Right renal pelvis (tissue), 4 donors: ENCODE measurements at regions not wholly inside any gene's neighbourhood (a gene's known extent, or its start where the extent isn't known, plus 50 kb on each side); places are given as distances from the start of the nearest gene placed in this dataset.

Source experiments
- DNase-seq, 4 donors: peaks; one replicate each; pipeline ENCODE4 v3.0.0-alpha.2; 2013; ENCODE audit warnings: low read depth in 4 of 4, low spot score in 3 of 4, missing footprints in 1 of 4

DNA sequence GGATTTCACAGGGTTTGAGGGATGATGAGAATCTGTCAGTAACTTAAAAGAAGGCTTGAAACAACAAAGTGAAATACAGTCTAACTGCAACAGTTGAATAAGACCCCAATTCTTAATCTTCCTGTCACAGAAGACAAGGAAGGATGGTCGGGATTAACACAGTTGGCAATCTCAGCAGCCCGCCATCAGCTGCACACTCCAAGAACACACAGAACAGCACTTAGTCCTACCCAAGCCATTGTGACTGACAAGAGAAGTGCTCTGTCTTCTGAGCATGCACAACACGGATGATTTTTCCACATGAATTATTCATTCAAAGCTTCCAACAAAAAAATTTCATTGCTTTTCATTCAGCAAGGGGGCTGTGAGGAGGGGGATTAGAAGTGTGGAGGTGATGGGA lies 576.1 kb downstream of the TLE4 start:
- no peak for DNase-seq

DNA sequence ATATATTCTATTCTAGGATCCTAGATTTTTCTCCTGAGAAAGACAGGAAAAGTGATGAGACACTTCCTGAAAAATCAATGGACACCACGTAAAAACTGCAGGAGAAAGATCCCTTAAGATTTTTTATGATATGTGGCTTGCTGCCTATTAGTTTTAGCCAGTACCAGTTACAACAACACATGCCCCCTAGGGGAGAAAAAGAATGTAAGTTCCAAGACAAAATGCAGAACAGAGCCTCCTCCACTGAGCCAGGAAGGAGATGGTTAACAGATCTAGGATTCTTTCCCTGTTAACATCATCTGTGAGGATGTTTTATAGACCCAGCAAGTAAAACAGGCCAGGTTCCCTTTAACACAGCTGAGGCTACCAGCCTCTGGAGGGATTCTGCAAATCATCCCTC lies 574.7 kb downstream of the TLE4 start:
- no peak for DNase-seq

DNA sequence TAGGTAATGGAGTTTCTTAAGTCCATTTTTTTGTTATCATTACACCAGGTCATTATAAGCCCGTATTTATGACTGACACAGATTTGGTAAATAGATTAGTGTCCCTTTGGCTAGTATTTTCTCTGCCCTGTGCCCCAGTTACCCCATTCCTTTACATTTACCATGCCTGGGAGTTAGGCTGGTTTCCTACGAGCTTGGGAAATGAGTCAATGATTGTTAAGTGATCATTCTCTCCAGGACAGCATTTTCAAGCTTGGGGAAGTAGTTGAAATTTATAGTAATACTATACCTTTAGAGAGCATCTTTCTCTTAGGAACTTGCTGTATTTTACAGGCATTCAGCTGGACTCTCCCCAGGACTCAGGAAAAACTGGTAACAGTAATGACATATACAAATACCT lies 573.1 kb downstream of the TLE4 start:
- no peak for DNase-seq

DNA sequence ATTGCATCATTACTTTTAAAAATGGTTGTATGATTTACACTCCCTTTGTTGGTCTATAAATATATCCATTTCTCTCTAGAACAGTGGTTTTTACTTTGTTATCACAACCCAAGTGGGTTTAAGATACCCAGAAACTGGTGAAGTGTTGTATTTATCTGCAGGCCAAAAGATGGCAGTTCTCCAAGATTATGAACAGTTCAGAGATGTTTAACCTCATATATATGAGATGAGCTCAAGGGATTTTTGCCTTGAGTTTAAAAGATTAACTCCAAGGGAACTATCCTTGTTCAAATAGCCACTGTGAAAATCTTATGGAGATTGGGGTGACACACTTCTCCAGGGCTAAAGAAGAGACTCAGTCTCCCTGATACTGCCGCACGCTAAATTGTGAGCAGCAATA lies 572.6 kb downstream of the TLE4 start:
- no peak for DNase-seq

DNA sequence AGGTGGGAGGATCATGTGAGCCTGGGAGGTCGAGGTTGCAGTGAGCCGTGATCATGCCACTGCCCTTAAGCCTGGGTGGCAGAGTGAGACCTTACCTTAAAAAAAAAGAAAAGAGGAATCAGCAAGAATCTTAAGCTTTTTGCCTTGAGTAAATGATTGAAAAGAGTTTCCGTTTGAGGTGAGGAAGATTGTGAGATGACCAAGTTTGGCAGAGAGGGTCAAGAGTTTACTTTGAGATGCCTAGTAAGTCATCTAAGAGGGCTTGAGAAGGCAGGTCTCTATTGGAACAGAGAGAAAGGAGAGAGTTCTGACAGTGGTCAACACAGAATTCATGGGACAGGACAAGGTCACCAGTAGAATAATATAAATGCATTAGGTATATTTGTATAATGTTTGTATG lies 572.1 kb downstream of the TLE4 start:
- no peak for DNase-seq

DNA sequence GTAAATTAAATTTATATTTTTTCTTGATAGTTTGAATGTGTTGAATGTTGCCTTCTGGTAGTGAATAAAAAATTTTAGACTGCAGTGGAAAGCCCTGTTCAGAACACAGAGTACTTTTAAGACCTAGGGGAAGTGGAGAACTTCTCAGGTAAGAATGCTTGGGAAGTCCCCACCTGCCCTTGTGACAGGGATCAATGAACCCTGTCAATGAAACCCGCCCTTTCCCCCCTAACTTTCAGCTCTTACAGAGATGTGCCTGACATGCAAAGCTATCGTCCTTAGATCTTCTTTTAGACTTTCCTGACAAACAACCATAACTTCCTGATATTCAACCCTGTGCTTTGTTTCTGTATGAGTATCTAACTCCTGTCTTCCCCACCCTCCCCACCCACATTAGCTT lies 562.7 kb downstream of the TLE4 start:
- no peak for DNase-seq

DNA sequence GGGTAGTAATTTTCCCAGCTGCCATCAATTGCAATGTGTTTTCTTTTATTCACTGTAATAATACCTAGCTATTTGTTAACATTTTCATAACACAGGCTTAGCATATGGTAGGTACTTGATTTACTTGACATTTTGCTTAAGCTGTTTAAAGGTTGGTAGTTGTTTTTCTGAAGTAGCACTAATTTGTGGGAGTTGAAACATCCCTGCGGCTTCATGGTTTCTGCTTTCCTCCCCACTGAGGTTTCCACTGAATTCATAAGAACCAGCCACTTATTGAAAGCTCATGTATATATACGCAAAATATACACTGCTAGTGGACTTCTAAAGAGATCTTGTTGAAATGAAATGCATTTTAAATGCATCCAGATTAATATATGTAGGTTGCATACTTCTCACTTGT lies 559.9 kb downstream of the TLE4 start:
- no peak for DNase-seq

DNA sequence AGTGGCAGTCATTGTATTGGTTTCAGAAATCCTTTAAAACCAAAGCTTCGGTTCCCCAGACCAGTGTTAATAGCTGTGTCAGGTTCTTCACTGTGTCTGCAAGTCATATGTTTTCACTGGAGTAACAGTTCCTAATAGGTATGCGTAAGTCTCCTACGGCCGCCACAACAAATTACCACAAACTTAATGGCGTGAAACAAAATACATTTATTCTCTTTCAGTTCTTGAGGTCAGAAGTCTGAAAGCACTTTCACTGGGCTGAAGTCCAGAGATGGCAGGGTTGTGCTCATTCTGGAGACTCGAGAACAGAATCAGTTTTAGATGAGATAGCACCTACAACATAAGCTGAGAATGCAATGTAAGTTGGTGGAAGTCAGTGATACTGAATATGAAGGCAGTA lies 556.2 kb downstream of the TLE4 start:
- DNase-seq, result no peak

DNA sequence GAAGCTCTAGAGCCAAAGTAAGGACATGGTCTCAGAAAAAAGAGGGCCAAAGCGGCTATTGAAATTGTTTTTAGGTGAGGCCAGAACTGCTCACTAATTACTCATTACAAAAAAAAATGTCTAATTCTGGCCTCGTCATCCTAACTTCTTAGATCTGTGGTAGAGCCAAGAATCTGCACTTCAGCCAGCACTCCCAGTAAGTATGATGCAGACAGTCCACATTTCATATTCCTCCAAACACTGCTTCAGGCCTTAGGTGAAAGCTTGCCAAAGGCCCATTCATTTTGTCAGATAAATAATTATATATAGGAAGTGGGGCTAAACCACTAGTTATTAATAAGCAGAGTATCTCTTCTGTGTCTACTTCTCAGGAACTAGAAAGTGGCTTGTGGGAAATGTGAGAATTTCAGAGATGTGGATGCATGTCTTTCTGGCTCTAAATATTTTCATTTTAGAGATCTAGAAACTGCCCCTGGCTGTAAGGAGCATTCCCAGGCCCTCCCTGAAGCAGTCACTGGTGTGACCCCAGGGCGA lies 554.0 kb downstream of the TLE4 start:
- DNase-seq, result no peak

DNA sequence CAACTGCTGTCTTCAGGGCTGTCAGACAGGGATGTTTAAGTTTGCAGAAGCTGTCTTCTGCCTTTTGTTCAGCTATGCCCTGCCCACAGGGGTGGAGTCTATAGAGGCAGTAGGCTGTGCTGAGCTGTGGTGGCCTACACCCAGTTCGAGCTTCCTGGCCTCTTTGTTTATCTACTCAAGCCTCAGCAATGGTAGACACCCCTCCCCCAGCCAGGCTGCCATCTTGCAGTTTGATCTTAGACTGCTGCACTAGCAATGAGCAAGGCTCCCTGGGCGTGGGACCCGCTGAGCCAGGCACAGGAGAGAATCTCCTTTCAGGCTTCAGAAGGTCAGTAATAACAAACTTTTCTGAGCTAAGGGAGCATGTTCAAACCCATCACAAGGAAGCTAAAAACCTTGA lies 545.3 kb downstream of the TLE4 start:
- DNase-seq, result no peak

DNA sequence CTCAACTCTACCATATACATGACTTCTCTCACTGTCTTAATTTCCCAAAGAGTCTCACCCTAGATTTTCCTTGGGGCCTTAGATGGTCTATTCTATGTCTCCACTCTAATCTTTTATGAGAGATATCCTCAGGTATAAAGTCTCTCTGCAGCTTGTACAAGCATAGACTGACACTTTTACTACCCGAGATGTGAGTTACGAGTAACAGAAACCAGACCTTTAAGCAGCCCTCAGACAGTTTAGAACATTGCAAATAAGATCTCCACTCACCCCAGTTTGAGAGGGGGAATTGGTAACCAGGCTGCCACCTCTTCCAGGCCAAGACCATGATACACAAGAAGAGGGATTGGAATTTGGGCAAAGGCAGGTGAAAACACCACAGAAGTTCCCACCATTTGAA lies 542.5 kb downstream of the TLE4 start:
- DNase-seq, result no peak

DNA sequence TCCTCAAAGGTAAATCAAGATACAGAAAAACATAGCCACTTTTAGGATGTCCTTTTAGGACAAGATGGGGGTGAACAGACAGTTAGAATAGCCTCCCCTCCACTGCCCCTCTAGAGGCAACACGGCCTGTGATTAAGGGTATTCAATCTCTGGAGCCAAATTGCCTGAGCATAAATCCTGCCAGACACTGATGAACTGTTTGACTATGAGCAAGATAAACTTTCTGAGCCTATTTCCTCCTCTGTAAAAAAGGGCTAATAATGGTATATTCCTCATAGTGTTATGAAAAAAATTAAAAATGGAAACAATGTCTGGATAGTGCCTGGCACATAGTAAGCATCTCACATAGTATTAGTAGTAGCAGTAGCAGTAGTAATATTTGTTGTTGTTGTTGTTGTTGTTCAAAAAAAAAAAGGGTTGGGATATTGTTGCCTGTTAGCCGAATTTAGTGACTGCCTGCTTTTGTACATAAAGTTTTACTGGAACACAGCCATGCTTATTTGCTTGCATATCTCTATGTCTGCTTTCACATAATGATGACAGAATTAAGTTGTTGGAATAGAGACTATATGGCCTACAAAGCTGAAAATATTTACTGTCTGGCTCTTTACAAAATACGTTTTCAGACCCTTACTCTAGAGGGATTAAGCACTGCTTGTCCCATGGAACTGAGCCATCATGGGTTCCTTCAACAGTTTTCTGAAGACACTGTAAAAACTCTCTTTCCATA lies 536.3 kb downstream of the TLE4 start:
- no peak for DNase-seq

DNA sequence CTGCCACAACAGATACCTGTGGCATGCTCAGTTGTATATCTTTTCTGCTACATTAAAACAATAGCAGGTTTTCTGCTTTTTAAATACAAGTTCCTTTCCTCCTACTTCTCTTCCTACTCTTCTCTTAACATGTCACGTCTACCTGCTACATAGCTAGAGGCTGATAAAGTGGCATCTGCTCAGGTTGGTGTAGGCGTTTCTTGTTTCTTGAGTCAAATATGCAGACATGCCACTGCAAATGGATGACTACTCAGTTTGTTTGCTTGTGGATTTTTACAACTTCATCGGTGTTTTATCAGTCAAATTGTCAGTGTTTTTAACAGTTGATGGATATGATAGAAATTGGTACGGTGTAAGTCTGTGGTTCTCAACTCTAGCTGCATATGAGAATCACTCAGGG lies 525.7 kb downstream of the TLE4 start:
- no peak for DNase-seq

DNA sequence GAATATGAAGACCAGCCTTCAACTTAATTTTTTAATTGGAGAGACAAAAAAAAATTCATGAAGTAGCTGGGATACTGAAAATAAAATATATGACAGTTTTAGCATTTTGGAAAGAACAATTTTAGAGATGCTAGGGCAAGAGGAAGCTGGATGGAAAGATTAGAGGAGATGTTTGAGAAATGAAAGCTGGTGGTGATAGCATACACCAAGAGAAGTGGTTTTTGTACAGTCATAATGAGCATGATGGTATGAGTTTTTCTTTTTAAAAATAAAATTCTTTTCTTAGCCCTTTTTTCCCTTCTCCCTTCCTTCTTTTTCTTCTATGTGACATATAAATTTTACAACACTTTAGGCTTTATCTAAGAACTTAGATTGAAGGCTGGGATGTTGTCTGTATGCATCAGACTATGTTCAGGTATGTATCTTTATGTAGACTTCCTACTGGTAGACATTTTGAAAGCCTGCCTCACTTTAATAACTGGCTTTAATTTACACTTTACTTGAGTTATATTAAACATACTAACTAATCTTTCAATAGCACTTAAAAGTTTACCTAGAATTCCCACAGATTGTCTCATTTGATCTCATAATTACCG lies 522.5 kb downstream of the TLE4 start:
- DNase-seq, result no peak

DNA sequence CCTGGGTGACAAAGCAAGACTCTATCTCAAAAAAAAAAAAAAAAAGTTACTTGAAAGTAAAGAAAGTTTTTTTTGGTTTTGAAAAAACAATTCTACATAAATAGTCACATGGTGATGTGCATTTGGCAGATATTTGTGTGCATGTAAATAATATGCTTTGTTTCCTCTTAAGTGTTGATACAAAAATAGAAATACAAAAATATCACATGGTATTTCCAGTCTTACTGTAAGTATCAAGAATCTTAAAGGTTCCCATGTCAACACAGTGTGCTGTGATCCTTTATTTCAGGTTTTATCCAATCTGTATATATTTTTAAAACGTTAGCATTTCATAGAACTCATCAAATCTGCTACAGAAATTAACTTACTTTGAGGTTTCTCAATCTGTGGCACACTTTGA lies 521.9 kb downstream of the TLE4 start:
- DNase-seq, result no peak

DNA sequence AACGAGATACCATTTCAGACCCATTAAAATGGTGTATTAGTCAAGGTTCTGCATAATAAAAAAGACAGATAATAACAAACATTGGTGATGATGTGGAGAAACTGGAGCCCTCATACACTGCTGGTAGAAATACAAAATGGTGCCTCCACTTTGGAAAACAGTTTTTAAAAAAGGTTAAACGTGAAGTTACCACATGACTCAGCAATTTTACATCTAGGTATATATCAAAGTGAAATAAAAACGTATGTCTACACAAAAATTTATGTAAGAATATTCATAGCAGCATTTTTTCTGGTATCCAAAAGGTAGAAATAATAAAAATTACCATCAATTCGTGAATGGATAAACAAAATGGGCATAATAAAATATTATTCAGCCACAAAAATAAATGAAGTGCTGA lies 519.8 kb downstream of the TLE4 start:
- no peak for DNase-seq

DNA sequence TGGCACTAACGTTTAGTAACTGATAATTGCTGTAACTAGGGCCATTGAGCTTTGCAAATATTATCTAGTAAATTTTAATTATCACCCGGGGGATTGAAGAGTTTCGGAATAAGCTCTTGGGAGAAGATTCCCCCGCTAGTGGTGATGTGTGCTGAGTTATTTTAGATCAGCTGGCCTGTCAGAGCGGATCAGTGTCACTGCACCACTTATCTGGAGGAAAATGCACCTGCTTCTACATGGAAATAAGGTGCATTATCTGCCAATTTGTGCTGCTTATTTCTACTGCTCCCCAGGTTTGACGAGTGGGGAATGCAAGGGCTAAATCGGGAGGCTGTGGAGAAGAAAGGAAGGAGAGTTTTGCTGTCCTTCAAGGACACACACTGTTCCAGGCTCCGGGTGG lies 518.6 kb downstream of the TLE4 start:
- no peak for DNase-seq

DNA sequence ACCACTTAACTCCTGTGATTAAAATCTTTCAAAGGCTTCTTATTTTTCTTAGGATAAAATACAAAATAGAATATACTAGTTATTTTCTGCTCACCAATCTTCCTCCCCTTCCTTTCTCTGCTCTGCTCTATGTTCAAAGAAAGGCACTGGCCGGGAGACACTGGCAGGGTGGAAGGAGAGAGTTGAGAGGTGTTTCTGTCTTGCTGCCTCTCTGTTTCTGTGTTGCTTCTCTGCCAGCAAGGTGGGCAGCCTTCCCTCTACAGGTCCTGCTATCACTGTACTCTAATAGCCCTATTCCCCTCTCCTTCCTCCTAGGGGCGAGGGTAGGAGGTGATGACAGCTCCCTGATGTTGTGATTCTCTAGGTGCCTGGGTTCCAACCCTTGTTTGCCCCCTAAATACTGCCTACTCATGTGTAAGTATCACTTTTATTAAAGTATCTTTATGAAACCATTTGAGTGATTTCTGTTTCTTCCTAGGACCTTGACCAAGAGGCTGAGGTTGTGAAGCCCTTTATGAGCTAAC lies 515.1 kb downstream of the TLE4 start:
- DNase-seq, result no peak

DNA sequence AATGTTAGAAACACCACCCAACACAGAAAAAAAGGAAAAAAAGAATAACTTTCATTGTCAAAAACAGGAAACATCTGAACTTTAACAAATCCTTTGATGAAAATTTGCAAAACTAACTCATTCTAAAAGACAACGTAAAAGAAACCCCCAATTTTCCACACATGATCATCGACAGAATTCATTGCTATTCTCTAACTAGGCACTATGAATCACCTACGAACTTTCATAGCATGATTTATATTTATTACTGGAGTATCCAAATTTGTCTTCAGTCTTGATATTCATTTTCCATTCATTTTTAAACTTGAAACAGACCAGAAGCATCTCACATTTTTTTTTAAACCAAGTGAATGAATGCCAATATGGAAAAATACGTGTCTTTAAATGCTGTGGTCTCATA lies 514.6 kb downstream of the TLE4 start:
- no peak for DNase-seq

DNA sequence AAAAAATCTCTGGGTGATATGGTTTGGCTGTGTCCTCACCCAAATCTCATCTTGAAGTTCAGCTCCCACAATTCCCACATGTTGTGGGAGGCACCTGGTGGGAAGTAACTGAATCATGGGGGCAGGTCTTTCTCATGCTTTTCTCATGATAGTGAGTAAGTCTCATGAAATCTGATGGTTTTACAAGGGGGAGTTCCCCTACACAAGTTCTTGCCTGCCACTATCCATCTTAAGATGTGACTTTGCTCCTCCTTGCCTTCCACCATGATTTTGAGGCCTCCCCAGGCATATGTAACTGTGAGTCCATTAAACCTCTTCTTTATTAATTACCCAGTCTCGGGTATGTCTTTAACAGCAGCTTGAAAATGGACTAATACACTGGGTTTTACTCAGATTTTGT lies 513.9 kb downstream of the TLE4 start:
- DNase-seq, result no peak

DNA sequence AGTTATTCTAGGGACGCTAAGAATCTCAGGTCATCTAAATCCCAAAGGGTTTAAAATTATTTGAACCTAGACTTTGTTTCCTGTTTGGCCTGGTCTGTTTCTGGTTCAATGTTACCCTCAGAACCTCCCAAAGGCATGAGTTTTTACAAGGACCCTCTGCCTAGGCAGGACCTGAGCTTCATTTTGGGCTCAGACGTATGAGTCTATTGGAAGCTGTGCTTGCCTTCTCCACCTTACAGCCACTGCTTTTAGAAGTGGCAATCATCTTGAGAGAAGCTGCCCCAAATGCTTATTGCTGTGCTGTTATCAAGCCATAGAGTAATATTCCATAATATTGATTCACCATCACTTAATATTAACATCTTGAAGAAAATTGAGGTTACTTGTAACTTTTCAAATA lies 510.4 kb downstream of the TLE4 start:
- no peak for DNase-seq

DNA sequence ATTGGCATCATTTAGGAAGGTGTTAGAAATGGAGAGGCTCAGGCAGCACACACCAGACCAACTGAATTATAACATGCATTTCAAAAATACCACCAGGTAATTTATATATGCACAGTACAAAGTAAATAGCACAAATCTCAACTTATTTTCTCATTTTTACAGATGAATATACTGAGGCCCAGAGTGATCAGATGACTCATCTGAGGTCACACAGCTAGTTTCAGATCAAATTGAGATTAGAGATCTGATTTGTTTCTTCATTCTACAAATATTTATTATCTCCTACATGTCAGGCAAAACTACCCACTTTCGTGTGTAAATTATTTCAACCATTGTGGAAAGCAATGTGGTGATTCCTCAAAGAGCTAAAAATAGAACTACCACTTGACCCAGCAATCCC lies 507.1 kb downstream of the TLE4 start:
- no peak for DNase-seq
